HG03108 (cell line): ENCODE measurements at regions not wholly inside any gene's neighbourhood (a gene's known extent, or its start where the extent isn't known, plus 50 kb on each side); places are given as distances from the start of the nearest gene placed in this dataset.

Source experiments
- ATAC-seq: cut with Tn5 transposase; IDR thresholded peaks from one replicate; pipeline ENCODE4 v1.9.1; 2021; ENCODE audit warnings: moderate library complexity; ENCODE audit not compliant: unreplicated experiment

DNA sequence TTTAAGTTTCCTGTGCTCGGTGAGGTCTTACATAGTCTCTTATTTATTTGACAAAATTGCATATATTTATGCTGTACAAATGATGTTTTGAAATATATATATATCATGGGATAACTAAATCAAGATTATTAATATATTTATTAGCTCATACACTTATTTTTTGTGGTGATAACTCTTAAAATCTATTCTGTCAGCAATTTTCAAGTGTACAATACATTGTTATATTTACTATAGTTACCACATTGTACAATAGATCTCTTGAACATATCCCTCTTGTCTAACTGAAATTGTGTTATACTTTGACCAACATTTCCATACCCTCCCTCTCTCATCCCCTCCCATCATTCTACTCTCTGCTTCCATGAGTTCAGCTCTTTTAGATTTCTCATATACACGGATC lies 516.6 kb upstream of the LCORL start:
- no peak for ATAC-seq

- ATAC-seq: no peak
These were observed 514.9 kb upstream of the LCORL start for GRCh38 chr4:18536428-18536827.

DNA sequence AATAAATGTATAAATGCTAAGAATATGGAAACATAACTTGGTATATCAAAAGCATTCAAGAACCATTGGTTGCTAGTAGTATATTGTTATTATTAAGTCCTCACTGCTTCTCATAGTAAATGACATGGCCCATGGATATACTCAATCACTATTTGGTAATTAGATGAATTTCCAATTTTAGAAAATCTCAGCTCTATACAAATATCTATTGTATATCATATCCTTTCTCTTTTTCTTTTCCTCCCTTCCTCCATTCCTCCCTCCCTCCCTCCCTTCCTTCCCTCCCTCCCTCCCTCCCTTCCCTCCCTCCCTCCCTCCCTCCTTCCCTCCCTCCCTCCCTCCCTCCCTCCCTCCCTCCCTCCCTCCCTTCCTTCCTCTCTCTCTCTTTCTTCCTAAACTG lies 514.4 kb upstream of the LCORL start:
- no peak for ATAC-seq

- ATAC-seq: no peak
These were observed 511.8 kb upstream of the LCORL start for GRCh38 chr4:18533262-18533775.

GRCh38 chr4:18531731-18532130 lies 510.2 kb upstream of the LCORL start:
- no peak for ATAC-seq

DNA sequence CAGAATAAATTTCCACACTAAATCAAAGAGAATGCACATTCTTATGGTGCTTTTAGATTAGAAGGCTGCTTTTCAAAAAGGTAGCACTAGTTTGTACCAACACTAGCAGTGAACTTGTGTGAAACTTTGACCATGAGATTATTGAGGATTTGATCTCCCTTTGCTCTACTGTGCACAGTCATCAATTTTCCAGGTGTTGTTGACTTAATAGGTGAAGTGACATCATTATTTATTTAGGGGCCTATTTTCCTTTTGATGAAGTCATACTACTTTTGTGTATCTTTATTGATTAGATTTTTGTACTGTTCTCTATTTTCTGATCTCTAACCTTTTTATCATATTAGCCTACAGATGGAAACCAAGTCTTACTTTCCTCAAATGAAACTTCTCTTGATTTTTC lies 507.9 kb upstream of the LCORL start:
- ATAC-seq: no peak

DNA sequence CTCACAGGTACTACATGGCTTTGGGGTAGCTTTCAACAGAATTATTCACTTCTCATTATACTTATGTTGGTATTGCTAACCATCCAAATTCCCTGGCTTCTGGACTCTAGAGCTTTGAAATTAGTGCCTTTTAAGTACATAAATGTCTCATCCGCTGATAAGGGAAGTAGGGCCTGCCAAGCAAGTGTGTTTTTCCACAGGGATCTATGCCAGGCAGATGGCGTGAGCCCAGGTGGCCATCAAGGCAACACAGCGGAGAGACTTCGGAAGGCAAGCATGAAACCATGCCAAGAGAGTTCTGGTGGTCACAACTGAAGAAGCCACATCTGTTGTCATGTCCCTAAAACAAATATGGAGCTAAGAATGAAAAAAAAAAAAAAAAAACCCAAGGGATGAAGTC lies 503.1 kb upstream of the LCORL start:
- no peak for ATAC-seq

DNA sequence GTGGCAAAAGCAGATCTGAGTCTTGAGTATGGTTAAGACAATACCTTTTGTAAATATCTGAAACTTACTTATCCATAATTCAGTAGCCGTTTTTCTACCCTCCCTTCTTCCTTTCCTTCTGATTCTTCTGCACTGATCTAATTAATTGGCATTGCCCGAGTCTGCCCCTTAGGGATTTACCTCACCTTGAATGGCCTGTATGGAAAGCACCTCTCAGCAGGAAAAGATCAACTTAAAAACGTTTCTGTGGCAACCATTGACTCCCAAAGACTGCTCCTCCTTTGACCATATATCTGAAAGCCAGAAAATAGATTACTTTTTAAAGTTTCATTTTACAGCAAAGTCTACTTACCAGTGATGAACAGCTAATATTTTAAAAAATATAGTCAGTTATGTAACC lies 496.5 kb upstream of the LCORL start:
- ATAC-seq: no peak

GRCh38 chr4:18513861-18514260 lies 492.3 kb upstream of the LCORL start:
- no peak for ATAC-seq

DNA sequence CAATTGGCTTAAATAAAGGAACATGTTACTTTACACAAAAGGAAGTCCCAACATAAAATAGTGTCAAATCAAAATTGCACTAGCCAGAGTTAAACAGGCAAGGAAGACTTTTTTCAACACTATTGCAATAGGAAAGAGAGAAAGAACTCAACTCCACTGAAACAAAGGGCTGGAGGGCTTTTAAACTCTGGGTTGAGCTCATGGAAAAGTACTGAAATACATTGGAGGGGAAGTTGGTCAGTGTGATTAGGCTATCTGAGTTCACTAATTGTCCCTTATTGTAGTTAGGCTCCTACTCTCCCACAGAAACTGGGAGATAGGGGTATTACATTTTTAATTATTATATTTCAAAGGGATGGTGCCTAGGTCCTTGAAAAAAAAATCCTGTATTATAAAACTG lies 491.2 kb upstream of the LCORL start:
- no peak for ATAC-seq

DNA sequence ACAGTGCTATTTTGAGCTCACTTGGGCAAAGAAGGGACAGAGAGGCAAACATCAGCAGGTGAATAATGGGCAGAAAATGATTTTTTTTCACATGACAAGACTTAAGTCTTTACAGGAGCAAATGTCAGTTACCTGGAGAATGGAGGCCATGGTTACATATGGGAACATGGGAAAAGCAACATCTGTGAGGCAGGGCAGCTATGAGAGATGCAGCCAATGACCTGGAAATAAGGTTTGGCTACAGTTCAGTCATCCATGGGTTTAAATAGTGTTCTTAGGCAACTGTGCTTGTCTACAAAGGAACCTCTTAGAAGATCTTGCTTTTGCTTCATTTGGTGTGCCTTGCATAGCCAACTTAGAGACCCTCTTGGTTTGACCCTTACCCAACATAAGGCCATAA lies 490.2 kb upstream of the LCORL start:
- no peak for ATAC-seq

- ATAC-seq: no peak
These were observed 487.2 kb upstream of the LCORL start for GRCh38 chr4:18508786-18509185.

DNA sequence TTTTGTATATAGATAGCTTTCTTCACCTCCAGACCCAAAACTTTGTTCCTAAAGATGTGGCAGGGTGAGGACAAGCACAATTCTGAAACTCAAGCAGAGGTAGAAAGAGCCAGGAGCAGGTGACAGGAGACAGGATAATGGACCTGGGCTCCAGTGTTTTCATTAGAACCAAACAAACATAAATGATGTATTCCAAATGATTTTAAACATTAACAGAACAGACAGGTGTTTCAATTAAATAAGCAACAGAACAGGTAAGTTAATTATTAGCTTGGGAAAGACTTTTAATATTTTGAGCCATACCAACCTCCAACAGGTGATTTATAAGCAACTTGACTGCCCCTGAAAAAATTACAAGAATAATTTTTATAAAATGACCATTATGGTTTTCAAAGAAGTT lies 459.4 kb upstream of the LCORL start:
- ATAC-seq: no peak

DNA sequence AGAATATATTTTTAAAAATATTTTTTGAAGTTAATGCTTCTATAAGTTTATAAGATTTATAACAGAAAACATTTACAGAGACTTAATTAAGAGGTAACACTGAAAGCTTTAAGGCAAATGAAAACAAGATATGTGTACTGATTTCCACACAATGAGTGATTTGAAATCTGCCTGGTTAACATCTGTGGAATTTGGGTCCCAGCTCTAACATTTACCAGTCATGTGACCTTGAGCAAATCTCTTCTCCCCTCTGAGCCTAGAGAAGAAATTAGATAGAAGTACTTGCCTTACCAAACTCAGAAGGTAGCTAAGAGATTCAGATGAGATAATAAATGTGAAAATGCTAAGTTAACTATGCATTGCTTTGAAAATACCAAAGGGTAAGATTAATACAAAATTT lies 458.8 kb upstream of the LCORL start:
- no peak for ATAC-seq

DNA sequence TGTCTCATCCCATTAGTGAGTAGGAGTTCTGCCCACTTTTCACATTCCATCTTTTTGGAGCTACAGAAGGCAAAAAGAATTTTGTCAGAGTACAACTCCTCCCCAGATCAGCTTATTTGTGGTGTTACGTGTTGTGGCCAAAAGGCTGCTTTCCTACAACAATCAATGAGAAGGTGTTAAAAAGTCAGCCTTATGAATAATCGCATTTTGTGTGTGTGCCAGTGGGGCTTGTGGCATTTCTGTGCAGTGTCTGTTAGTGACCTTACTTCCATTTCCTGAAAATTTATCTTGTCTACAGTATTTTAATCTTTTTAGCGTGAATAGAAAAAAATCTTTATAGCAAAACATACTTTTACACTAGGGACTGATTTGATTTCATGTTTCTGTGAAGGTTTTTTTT lies 458.3 kb upstream of the LCORL start:
- no peak for ATAC-seq

GRCh38 chr4:18463987-18464559 lies 442.5 kb upstream of the LCORL start:
- no peak for ATAC-seq

DNA sequence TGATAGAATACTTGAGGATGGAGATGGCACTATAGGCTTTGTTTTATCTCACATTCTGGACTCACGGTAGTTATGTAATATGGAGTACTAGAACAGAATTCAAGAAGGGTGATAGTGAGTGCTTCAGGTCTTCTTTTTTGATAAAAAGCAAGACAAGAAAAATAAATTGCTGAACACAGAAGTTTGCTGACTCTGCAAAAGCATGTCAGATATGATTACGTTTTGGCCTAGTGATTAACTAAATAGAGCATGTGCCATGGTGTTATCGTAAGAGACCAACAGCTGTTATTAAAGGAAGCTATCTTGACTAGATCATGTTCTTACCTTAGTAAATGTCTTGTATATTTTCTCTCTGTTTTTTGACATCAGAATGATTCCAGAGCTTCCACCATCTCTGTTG lies 436.9 kb upstream of the LCORL start:
- no peak for ATAC-seq

DNA sequence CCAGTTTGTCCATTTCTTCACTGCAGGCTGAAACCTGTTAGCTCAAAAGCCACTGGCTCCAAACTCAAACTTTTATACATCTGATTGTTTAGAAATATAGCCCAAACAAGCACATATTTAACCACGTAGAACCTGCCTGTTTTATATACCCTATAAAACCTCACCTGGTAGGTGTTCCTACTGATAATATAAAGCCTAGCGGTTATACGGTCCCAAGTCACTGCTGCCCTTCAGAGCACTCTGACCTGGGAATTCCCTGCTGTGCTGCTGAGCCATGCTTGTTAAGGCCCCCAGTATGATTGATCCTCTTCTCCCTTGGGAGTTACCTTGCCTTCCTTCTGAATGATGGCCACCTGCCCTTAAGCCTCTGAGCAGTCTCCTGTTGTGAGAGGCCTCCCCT lies 432.8 kb upstream of the LCORL start:
- ATAC-seq: no peak

DNA sequence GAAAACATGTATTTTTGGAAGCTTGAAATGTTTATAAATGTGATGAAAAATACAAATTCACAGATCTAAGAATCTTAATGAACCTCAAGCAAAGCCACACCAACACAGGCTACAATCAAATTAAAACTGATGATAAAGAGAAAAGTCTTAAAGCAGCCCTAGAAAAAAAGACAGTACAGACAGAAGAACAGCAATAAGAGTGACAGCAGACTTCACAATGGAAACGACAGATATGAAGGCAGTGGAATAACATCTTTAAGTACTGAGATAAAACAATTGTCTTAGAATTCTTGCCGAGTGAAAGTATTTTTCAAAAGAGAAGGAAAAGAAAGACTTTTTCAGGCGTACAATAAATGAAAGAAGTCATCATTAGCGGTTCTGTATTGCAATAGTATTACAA lies 423.6 kb upstream of the LCORL start:
- no peak for ATAC-seq

DNA sequence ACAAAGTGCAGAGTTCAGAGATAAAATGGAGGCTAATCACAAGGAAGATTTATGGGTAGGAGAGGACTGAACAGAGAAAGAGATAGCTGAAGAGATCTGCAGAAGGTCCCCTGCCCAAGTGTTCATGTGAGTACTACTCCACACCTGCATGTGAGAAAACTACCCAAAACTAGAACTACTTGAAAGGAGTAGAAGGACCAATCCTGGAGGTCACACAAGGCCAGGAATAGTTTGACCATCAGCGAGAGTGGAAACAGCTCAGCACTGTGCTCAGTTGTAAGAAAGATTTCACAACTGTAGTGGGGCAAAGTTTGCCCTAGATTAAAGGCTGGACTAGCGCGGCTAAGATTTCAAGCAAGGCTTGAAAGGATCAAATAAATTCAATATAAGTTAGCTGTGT lies 422.7 kb upstream of the LCORL start:
- ATAC-seq: no peak

DNA sequence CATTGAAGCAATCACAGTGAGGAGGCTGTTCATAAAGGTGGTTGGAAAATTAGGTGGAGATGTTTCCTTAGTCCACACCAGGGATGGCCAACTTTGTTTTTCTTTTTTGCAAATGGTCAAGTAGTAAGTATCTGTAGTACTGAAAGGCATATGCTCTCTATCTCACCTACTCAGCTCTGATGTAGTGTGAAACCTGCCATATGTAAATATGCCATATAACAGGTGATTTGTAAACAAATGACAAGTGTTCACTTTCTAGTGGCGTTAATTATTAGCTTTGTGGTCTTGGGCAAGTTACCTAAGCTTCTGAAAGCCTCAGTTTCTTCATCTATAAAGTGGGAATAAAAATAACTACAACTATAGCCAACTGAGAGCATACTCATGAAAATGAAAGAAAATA lies 421.4 kb upstream of the LCORL start:
- no peak for ATAC-seq

GRCh38 chr4:18441676-18442075 lies 420.1 kb upstream of the LCORL start:
- no peak for ATAC-seq

GRCh38 chr4:18441203-18441590 lies 419.6 kb upstream of the LCORL start:
- no peak for ATAC-seq
